ENCODE measurements at regions not wholly inside any gene's neighbourhood (a gene's known extent, or its start where the extent isn't known, plus 50 kb on each side); places are given as distances from the start of the nearest gene placed in this dataset.

DNA sequence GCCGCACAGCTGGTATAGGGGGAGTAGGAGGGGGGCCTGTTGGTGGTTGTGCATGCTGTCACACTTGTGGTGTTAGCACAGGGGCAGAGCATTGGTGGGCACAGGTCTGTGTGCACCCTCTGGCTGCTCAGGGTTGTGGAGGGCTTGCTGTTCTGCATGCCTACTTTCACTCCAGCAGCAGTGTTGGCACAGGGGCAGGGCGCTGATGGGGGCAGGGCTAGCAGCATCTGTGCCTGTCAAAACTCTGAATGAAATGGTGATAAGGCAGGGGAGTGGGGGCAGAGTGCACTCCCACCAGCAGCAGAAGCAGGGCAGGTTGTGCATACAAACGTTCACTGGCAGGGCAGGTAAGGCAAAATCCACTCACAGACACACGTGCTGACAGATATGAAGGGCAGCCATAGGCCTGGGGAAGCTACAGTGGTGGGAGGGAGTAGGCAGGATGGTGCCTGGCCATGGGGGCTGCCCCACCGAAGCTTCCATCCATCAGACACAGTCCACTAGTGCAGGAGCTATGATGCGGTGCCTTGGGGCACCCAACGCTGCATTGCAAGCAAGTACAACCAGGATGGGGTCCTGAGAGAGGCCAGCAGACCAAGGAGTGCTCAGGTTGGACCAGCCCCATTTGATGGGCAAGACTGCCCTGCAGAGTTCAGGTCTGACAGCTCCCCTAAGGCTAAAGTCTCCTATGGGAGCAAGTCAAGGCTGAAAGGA is 160.7 kb upstream of the SPANXC start:
- H3K56ac ChIP-seq (ENCODE audit: extremely low read depth, insufficient read depth, low read length): no peak overlapping the region
- DNase-seq: no peak
- dilution Hi-C loops (cut with HindIII; ENCODE audit: low sequenced_read_pairs, unreplicated experiment): no loop called here
- intact Hi-C loops (cut with micrococcal nuclease): no loop called here
- H4K5ac ChIP-seq (ENCODE audit: low read depth, low read length): no peak overlapping the region
- H3K14ac ChIP-seq (replicated peaks; ENCODE audit: low read depth, low read length): no peak overlapping the region
- no peak overlapping the region for H3K18ac ChIP-seq (ENCODE audit: low read depth, low read length)
- H2BK15ac ChIP-seq (ENCODE audit: low read depth, low read length): no peak overlapping the region
- H3K4me1 ChIP-seq (ENCODE audit: control insufficient read depth, insufficient read depth, low read length): peaks cover 2% of the 10 kb centered on the region; the same call in 1 of the 2 replicates
- H3K79me1 ChIP-seq (ENCODE audit: low read depth in 1 of 2, low read length in 2 of 2): no peaks in the 10 kb centered on the region
- H3K27ac ChIP-seq (ENCODE audit: insufficient read depth, low read length): no peak overlapping the region
- H3K27me3 ChIP-seq (ENCODE audit: control insufficient read depth, insufficient read depth, low read length): no peaks in the 10 kb centered on the region
- no peak overlapping the region for H3K9ac ChIP-seq (ENCODE audit: low read depth, low read length)
- H3K36me3 ChIP-seq (ENCODE audit: control insufficient read depth, insufficient read depth, low read length): no peaks in the 10 kb centered on the region
- no peak overlapping the region for H3K23ac ChIP-seq (ENCODE audit: low read depth, low read length)
- ChIA-PET POLR2A (ENCODE audit: unreplicated experiment) (no interaction called here), CTCF (no interaction called here)
- no peak overlapping the region for H2AK9ac ChIP-seq (replicated peaks; ENCODE audit: low read depth, low read length, poor library complexity)
- H2BK120ac ChIP-seq (ENCODE audit: low read depth, low read length): no peak overlapping the region
- no peak for TF ChIP-seq MXI1 (IDR thresholded peaks at IDR 0.05; ENCODE audit: borderline replicate concordance, low read depth, low read length)
- no peak for TF ChIP-seq MAZ (IDR thresholded peaks at IDR 0.05; ENCODE audit: borderline replicate concordance, low read depth, low read length)
- TF ChIP-seq CEBPB (IDR thresholded peaks at IDR 0.05; ENCODE audit: low read depth, low read length): no peak
- TF ChIP-seq ELK1 (IDR thresholded peaks at IDR 0.05; ENCODE audit: borderline replicate concordance, low read depth, low read length): no peak
- no peak for TF ChIP-seq MAFK (IDR thresholded peaks at IDR 0.05; ENCODE audit: low read depth, low read length)
- no peak for TF ChIP-seq BHLHE40 (IDR thresholded peaks at IDR 0.05; ENCODE audit: low read depth, low read length)
- TF ChIP-seq FOS (IDR thresholded peaks at IDR 0.05; ENCODE audit: low read depth, low read length): no peak
- TF ChIP-seq SMC3 (IDR thresholded peaks at IDR 0.05; ENCODE audit: low read depth, low read length): no peak
- no peak for TF ChIP-seq RFX5 (IDR thresholded peaks at IDR 0.05; ENCODE audit: low read depth, low read length)
- no peak for TF ChIP-seq USF2 (IDR thresholded peaks at IDR 0.05; ENCODE audit: low read depth, low read length)
- TF ChIP-seq POLR2A (IDR thresholded peaks at IDR 0.05; ENCODE audit: low read depth, low read length): no peak
- TF ChIP-seq CTCF (conservative IDR thresholded peaks at IDR 0.05; ENCODE audit: low read depth, low read length): no peak
- TF ChIP-seq RCOR1 (IDR thresholded peaks at IDR 0.05; ENCODE audit: insufficient replicate concordance, low read length): no peak
- TF ChIP-seq RAD21 (IDR thresholded peaks at IDR 0.05; ENCODE audit: low read length): no peak
- TF ChIP-seq NFE2L2 (IDR thresholded peaks at IDR 0.05; ENCODE audit: low read depth, low read length): no peak
- no peaks in the 10 kb centered on the region for H3K9me1 ChIP-seq (ENCODE audit: insufficient read depth, low read length)
- no peaks in the 10 kb centered on the region; the same call in 1 of the 2 replicates for H3K9me3 ChIP-seq (ENCODE audit: control insufficient read depth, insufficient read depth, low read length)
- no peak overlapping the region for H3K4me2 ChIP-seq (ENCODE audit: low read depth, low read length)
- H4K20me1 ChIP-seq (ENCODE audit: insufficient read depth, low read length): no peaks in the 10 kb centered on the region
- no peak overlapping the region for H2AFZ ChIP-seq (replicated peaks; ENCODE audit: low read length, poor library complexity)
- no peak overlapping the region for H4K8ac ChIP-seq (ENCODE audit: low read depth in 2 of 2, low read length in 2 of 2)
- no peak for ATAC-seq (ENCODE audit: low read depth)
- H3K4ac ChIP-seq (ENCODE audit: low read depth, low read length): no peak overlapping the region
- peak overlapping the region; percentile 45; the same call in 1 of the 2 replicates for H2AK5ac ChIP-seq (ENCODE audit: low read depth, low read length)
- peak overlapping the region; percentile 18; the same call in 1 of the 2 replicates for H2BK20ac ChIP-seq (ENCODE audit: low read depth, low read length)
- in situ Hi-C loops (cut with MboI; ENCODE audit: low sequenced_read_pairs): no loop called here
- BruUV-seq (replicated peaks): no TSS peak
- no peak overlapping the region for H4K91ac ChIP-seq (ENCODE audit: insufficient read depth, low read depth, low read length)
- no peak overlapping the region for H3K4me3 ChIP-seq (ENCODE audit: insufficient read depth, low read depth, low read length)
- no peak overlapping the region for H2BK5ac ChIP-seq (ENCODE audit: low read depth, low read length, poor library complexity, severe bottlenecking)
- WGBS, 2 experiments (ENCODE audit: extremely low coverage in 2 of 2, insufficient read length in 1 of 2): 100% methylated on average over 1 of the region's 7 CpGs; no CpG with 5 or more reads in 1 of the 2 experiments
